Lung (tissue), 11 donors: ENCODE measurements at regions not wholly inside any gene's neighbourhood (a gene's known extent, or its start where the extent isn't known, plus 50 kb on each side); places are given as distances from the start of the nearest gene placed in this dataset.

ENCODE experiments used
- ATAC-seq: fragments of 200-7000 bp; cut with Tn5 transposase; one replicate; pipeline ENCODE4 v1.9.1; 2020; ENCODE audit warnings: moderate number of reproducible peaks; ENCODE audit not compliant: insufficient read depth, low FRiP score
- DNase-seq, 3 donors: peaks; one replicate each; pipeline ENCODE4 v3.0.0-alpha.2; 2013 to 2017
- H3K27ac ChIP-seq, 2 donors: one replicate each; pipeline ENCODE4 v1.5.1; 2013; ENCODE audit warnings: mild to moderate bottlenecking in 2 of 2, moderate library complexity in 2 of 2, control low read depth in 1 of 2, inconsistent platforms in 1 of 2, low read depth in 1 of 2, low read length in 1 of 2
- H3K27me3 ChIP-seq, 3 donors: one replicate each; pipeline ENCODE4 v1.5.1; 2013; ENCODE audit warnings: low read length in 2 of 3; ENCODE audit not compliant: control insufficient read depth in 3 of 3, insufficient read depth in 3 of 3
- H3K36me3 ChIP-seq, 4 donors: one replicate each; pipeline ENCODE4 v1.5.1; 2013; ENCODE audit warnings: low read length in 4 of 4, mild to moderate bottlenecking in 1 of 4, moderate library complexity in 1 of 4; ENCODE audit not compliant: control insufficient read depth in 4 of 4, insufficient read depth in 4 of 4
- H3K4me1 ChIP-seq, 5 donors: one replicate each; pipeline ENCODE4 v1.5.1; 2013; ENCODE audit warnings: low read length in 5 of 5, mild to moderate bottlenecking in 2 of 5, moderate library complexity in 1 of 5; ENCODE audit not compliant: control insufficient read depth in 5 of 5, insufficient read depth in 5 of 5
- H3K4me3 ChIP-seq: one replicate; pipeline ENCODE4 v1.5.1; 2013; ENCODE audit warnings: mild to moderate bottlenecking, control low read depth, moderate library complexity
- H3K9ac ChIP-seq, 2 donors: one replicate each; pipeline ENCODE4 v1.5.1; 2013; ENCODE audit warnings: low read length in 2 of 2, control low read depth in 1 of 2; ENCODE audit not compliant: insufficient read depth in 1 of 2
- H3K9me3 ChIP-seq, 4 donors: one replicate each; pipeline ENCODE4 v1.5.1; 2013; ENCODE audit warnings: low read length in 3 of 4, mild to moderate bottlenecking in 1 of 4, moderate library complexity in 1 of 4; ENCODE audit not compliant: control insufficient read depth in 4 of 4, insufficient read depth in 3 of 4
- WGBS, 2 donors: extraction: QIAGEN DNeasy Blood & Tissue Kit; methylation state at CpG; one replicate each; pipeline ENCODE4 v1.1.7; 2013; 5-methylcytosine and 5-hydroxymethylcytosine counted together
- TF ChIP-seq, protein P1 (sequence below): IDR thresholded peaks from 2 replicates; pipeline ENCODE4 v1.5.1; 2012; ENCODE audit warnings: mild to moderate bottlenecking; ENCODE audit errors: control extremely low read depth, extremely low read depth
- donor health status: control.
- donor health status: control.
- donor health status: Bipolar disorder and iron deficiency.
- donor health status: healthy.
- donor health status: DM: yes; HTN: yes; CAD: no.

- H3K9ac ChIP-seq: no peak overlapping the region
- TF ChIP-seq, protein P1, sequence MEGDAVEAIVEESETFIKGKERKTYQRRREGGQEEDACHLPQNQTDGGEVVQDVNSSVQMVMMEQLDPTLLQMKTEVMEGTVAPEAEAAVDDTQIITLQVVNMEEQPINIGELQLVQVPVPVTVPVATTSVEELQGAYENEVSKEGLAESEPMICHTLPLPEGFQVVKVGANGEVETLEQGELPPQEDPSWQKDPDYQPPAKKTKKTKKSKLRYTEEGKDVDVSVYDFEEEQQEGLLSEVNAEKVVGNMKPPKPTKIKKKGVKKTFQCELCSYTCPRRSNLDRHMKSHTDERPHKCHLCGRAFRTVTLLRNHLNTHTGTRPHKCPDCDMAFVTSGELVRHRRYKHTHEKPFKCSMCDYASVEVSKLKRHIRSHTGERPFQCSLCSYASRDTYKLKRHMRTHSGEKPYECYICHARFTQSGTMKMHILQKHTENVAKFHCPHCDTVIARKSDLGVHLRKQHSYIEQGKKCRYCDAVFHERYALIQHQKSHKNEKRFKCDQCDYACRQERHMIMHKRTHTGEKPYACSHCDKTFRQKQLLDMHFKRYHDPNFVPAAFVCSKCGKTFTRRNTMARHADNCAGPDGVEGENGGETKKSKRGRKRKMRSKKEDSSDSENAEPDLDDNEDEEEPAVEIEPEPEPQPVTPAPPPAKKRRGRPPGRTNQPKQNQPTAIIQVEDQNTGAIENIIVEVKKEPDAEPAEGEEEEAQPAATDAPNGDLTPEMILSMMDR: no peak
- WGBS, 2 donors: 27 to 51% methylated on average over 3 of the region's 3 CpGs
- H3K27ac ChIP-seq: no peak overlapping the region
- ATAC-seq: no peak
- no peaks in the 10 kb centered on the region for H3K36me3 ChIP-seq
- peaks cover 0 to 7% (median 0%) of the 10 kb centered on the region in 3 donors for H3K27me3 ChIP-seq
- no peaks in the 10 kb centered on the region for H3K4me1 ChIP-seq
- H3K4me3 ChIP-seq: no peak overlapping the region
- H3K9me3 ChIP-seq: peaks cover 0 to 4% (median 2%) of the 10 kb centered on the region in 4 donors
- no peak for DNase-seq
Measured at GRCh38 chr1:4573526-4573925, 80.9 kb upstream of the AJAP1 start.

GRCh38 chr1:4581807-4582206 is 72.6 kb upstream of the AJAP1 start:
- ATAC-seq: no peak

GRCh38 chr1:4584449-4584848 is 70.0 kb upstream of the AJAP1 start:
- ATAC-seq (no peak), DNase-seq (no peak)

More at GRCh38 chr1:4581807-4582206, 72.6 kb upstream of the AJAP1 start:
- no peaks in the 10 kb centered on the region for H3K36me3 ChIP-seq
- H3K9ac ChIP-seq: no peak overlapping the region
- WGBS, 2 donors: 74 to 77% methylated on average over 5 of the region's 5 CpGs
- TF ChIP-seq, protein P1: no peak
- peaks cover 0 to 3% (median 0%) of the 10 kb centered on the region in 5 donors for H3K4me1 ChIP-seq
- H3K4me3 ChIP-seq: no peak overlapping the region
- no peak for DNase-seq
- peaks cover 0 to 3% (median 1%) of the 10 kb centered on the region in 4 donors for H3K9me3 ChIP-seq
- peaks cover 0 to 27% (median 14%) of the 10 kb centered on the region in 3 donors for H3K27me3 ChIP-seq
- no peak overlapping the region for H3K27ac ChIP-seq

More at GRCh38 chr1:4584449-4584848, 70.0 kb upstream of the AJAP1 start:
- peaks cover 0 to 3% (median 0%) of the 10 kb centered on the region in 5 donors for H3K4me1 ChIP-seq
- no peak overlapping the region for H3K27ac ChIP-seq
- peaks cover 0 to 34% (median 14%) of the 10 kb centered on the region in 3 donors for H3K27me3 ChIP-seq
- H3K4me3 ChIP-seq: no peak overlapping the region
- H3K9me3 ChIP-seq: peaks cover 0 to 3% (median 0%) of the 10 kb centered on the region in 4 donors
- H3K9ac ChIP-seq: no peak overlapping the region
- WGBS, 2 donors: 77 to 79% methylated on average over 5 of the region's 5 CpGs
- TF ChIP-seq, protein P1: no peak
- no peaks in the 10 kb centered on the region for H3K36me3 ChIP-seq
